HEK293T (cell line): ENCODE measurements at regions not wholly inside any gene's neighbourhood (a gene's known extent, or its start where the extent isn't known, plus 50 kb on each side); places are given as distances from the start of the nearest gene placed in this dataset.

Source experiments
- CTBP1 ChIP-seq: fragments of 450-650 bp; IDR thresholded peaks from 2 replicates; pipeline ENCODE4 v1.6.1; 2016; ENCODE audit warnings: borderline replicate concordance
- ELF4 ChIP-seq: fragments of 450-650 bp; IDR thresholded peaks from 2 replicates; pipeline ENCODE4 v1.6.1; 2017; ENCODE audit warnings: antibody characterized with exemption
- FOXA1 ChIP-seq: fragments of 450-650 bp; IDR thresholded peaks from 2 replicates; pipeline ENCODE4 v1.6.1; 2016; ENCODE audit warnings: mild to moderate bottlenecking
- FOXK2 ChIP-seq: fragments of 450-650 bp; IDR thresholded peaks from 2 replicates; pipeline ENCODE4 v1.6.1; 2016; ENCODE audit warnings: mild to moderate bottlenecking
- FOXM1 ChIP-seq: fragments of 450-650 bp; IDR thresholded peaks from 2 replicates; pipeline ENCODE4 v1.6.1; 2017; ENCODE audit warnings: mild to moderate bottlenecking, borderline replicate concordance
- HDGF ChIP-seq: fragments of 450-650 bp; IDR thresholded peaks from 2 replicates; pipeline ENCODE4 v1.6.1; 2017; ENCODE audit warnings: antibody characterized with exemption, borderline replicate concordance
- TARDBP ChIP-seq: fragments of 450-650 bp; IDR thresholded peaks from 2 replicates; pipeline ENCODE4 v1.6.1; 2016
- ZNF384 ChIP-seq: fragments of 450-650 bp; IDR thresholded peaks from 2 replicates; pipeline ENCODE4 v1.6.1; 2016

- no peak for TF ChIP-seq TARDBP
- no peak for TF ChIP-seq CTBP1
- TF ChIP-seq ELF4: no peak
- no peak for TF ChIP-seq HDGF
- TF ChIP-seq FOXK2: no peak
- no peak for TF ChIP-seq ZNF384
- TF ChIP-seq FOXA1: no peak
- no peak for TF ChIP-seq FOXM1
These were observed 89.4 kb upstream of the ACTRT2 start for GRCh38 chr1:2931724-2932401.
